Calu3 (cell line): ENCODE measurements at regions not wholly inside any gene's neighbourhood (a gene's known extent, or its start where the extent isn't known, plus 50 kb on each side); places are given as distances from the start of the nearest gene placed in this dataset.
"Not testable (repeated sequence)": the region's sequence is repeated elsewhere in the genome, so short reads cannot be mapped to it uniquely, and the experiment has no call there.

Experiments used
- BruUV-seq: library from RNA; stranded (reverse); fragments of 400-500 nt; replicated peaks from 2 replicates; lab custom pipeline; 2021; lab: Mats Ljungman, UMichigan
- CTCF ChIA-PET: fragments of 300-600 bp; sonication (Branson Sonifier 250); formaldehyde crosslinking; loops from one replicate; lab custom pipeline; 2022; ENCODE audit warnings: antibody characterized with exemption; lab: Charles Lee
- DNase-seq: peaks from one replicate; pipeline ENCODE4 v3.0.0; 2022
- H3K27ac Mint-ChIP-seq: one replicate; pipeline ENCODE4 v1.8.0; 2022; ENCODE audit warnings: mixed read lengths; ENCODE audit not compliant: unreplicated experiment
- H3K27me3 Mint-ChIP-seq: one replicate; pipeline ENCODE4 v1.8.0; 2022; ENCODE audit warnings: mixed read lengths; ENCODE audit not compliant: unreplicated experiment
- H3K36me3 Mint-ChIP-seq: one replicate; pipeline ENCODE4 v1.8.0; 2022; ENCODE audit warnings: mild to moderate bottlenecking, moderate library complexity, mixed read lengths; ENCODE audit not compliant: insufficient read depth, unreplicated experiment
- H3K4me1 Mint-ChIP-seq: one replicate; pipeline ENCODE4 v1.8.0; 2022; ENCODE audit warnings: mild to moderate bottlenecking, low read depth, mixed read lengths; ENCODE audit not compliant: unreplicated experiment
- H3K4me3 Mint-ChIP-seq: one replicate; pipeline ENCODE4 v1.8.0; 2022; ENCODE audit warnings: mild to moderate bottlenecking, low read depth, moderate library complexity, mixed read lengths; ENCODE audit not compliant: unreplicated experiment
- H3K9me3 Mint-ChIP-seq: one replicate; pipeline ENCODE4 v1.8.0; 2022; ENCODE audit warnings: low read depth, mixed read lengths; ENCODE audit not compliant: unreplicated experiment
- intact Hi-C: fragments of 100-400 bp; cut with micrococcal nuclease; formaldehyde crosslinking; loops from one replicate; pipeline ENCODE4 v1.10.0; 2022; ENCODE audit not compliant: unreplicated experiment
- TF ChIP-seq, protein P1 (sequence below): fragments of 200-600 bp; IDR thresholded peaks from one replicate; pipeline ENCODE4 v1.8.0; 2022; ENCODE audit warnings: antibody characterized with exemption; ENCODE audit not compliant: unreplicated experiment

DNA sequence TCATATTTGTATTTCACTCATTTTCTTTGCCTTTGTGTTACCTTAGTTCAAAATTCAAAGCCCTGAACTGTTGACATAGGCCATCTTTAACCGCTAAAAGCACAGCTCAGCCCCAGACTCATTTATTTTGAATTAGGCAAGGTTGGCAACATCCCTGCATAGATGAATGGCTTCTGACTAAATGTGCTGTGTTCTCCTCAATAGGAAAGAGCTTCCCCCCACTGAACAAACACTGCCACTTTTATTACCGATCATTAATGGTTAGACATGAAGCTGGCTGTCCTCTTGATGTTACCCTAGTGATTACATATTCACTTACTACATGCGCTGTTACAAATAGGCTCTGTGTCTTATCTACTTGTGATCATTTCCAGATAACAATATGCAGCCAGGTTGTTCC is 170.7 kb downstream of the ADCYAP1 start:
- H3K4me3 Mint-ChIP-seq: no peak overlapping the region
- H3K27ac Mint-ChIP-seq: no peak overlapping the region
- intact Hi-C loops: no loop called here
- DNase-seq: no peak
- CTCF ChIA-PET: interaction anchor here (0.7 kb wide), 1 partner anchor 239 kb away, joined by 3 read pairs; no protein-coding TSS in a partner anchor
- no peaks in the 10 kb centered on the region for H3K36me3 Mint-ChIP-seq
- H3K27me3 Mint-ChIP-seq: peaks cover 15% of the 10 kb centered on the region
- H3K9me3 Mint-ChIP-seq: no peaks in the 10 kb centered on the region
- TF ChIP-seq, protein P1, sequence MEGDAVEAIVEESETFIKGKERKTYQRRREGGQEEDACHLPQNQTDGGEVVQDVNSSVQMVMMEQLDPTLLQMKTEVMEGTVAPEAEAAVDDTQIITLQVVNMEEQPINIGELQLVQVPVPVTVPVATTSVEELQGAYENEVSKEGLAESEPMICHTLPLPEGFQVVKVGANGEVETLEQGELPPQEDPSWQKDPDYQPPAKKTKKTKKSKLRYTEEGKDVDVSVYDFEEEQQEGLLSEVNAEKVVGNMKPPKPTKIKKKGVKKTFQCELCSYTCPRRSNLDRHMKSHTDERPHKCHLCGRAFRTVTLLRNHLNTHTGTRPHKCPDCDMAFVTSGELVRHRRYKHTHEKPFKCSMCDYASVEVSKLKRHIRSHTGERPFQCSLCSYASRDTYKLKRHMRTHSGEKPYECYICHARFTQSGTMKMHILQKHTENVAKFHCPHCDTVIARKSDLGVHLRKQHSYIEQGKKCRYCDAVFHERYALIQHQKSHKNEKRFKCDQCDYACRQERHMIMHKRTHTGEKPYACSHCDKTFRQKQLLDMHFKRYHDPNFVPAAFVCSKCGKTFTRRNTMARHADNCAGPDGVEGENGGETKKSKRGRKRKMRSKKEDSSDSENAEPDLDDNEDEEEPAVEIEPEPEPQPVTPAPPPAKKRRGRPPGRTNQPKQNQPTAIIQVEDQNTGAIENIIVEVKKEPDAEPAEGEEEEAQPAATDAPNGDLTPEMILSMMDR: no peak
- no peaks in the 10 kb centered on the region for H3K4me1 Mint-ChIP-seq
- no TSS peak for BruUV-seq

GRCh38 chr18:1075876-1076275 is 171.2 kb downstream of the ADCYAP1 start:
- no peak overlapping the region for H3K4me3 Mint-ChIP-seq
- no peaks in the 10 kb centered on the region for H3K36me3 Mint-ChIP-seq
- H3K4me1 Mint-ChIP-seq: no peaks in the 10 kb centered on the region
- H3K27ac Mint-ChIP-seq: no peak overlapping the region
- H3K27me3 Mint-ChIP-seq: peaks cover 20% of the 10 kb centered on the region
- TF ChIP-seq, protein P1: no peak
- BruUV-seq: no TSS peak
- CTCF ChIA-PET: interaction anchor here (0.6 to 0.7 kb wide), 2 partner anchors 15 to 83 kb away, joined by 3 to 5 read pairs; no protein-coding TSS in a partner anchor
- H3K9me3 Mint-ChIP-seq: no peaks in the 10 kb centered on the region
- intact Hi-C loops: no loop called here
- DNase-seq: no peak

- TF ChIP-seq, protein P1: no peak
- CTCF ChIA-PET: no interaction called here
- no peak overlapping the region for H3K4me3 Mint-ChIP-seq
- no peaks in the 10 kb centered on the region for H3K4me1 Mint-ChIP-seq
- H3K9me3 Mint-ChIP-seq: no peaks in the 10 kb centered on the region
- intact Hi-C loops: no loop called here
- H3K27me3 Mint-ChIP-seq: peaks cover 35% of the 10 kb centered on the region
- H3K27ac Mint-ChIP-seq: no peak overlapping the region
- BruUV-seq: no TSS peak
- no peaks in the 10 kb centered on the region for H3K36me3 Mint-ChIP-seq
- DNase-seq: no peak
These were observed 173.6 kb downstream of the ADCYAP1 start for GRCh38 chr18:1078301-1078700.

GRCh38 chr18:1083675-1084074 is 179.0 kb downstream of the ADCYAP1 start:
- peaks cover 53% of the 10 kb centered on the region for H3K27me3 Mint-ChIP-seq
- H3K27ac Mint-ChIP-seq, intact Hi-C loops, H3K9me3 Mint-ChIP-seq, BruUV-seq, H3K4me1 Mint-ChIP-seq, CTCF ChIA-PET, H3K4me3 Mint-ChIP-seq, H3K36me3 Mint-ChIP-seq, DNase-seq: not testable (repeated sequence)

- no peak overlapping the region for H3K4me3 Mint-ChIP-seq
- DNase-seq: no peak
- no TSS peak for BruUV-seq
- H3K4me1 Mint-ChIP-seq: no peaks in the 10 kb centered on the region
- intact Hi-C loops: no loop called here
- TF ChIP-seq, protein P1: no peak
- CTCF ChIA-PET: interaction anchor here (0.6 kb wide), 1 partner anchor 15 kb away, joined by 5 read pairs; no protein-coding TSS in a partner anchor
- no peak overlapping the region for H3K27ac Mint-ChIP-seq
- peaks cover 2% of the 10 kb centered on the region for H3K9me3 Mint-ChIP-seq
- peaks cover 14% of the 10 kb centered on the region for H3K27me3 Mint-ChIP-seq
- H3K36me3 Mint-ChIP-seq: no peaks in the 10 kb centered on the region
These were observed 186.1 kb downstream of the ADCYAP1 start for GRCh38 chr18:1090758-1091157.
